ENCODE measurements at regions not wholly inside any gene's neighbourhood (a gene's known extent, or its start where the extent isn't known, plus 50 kb on each side); places are given as distances from the start of the nearest gene placed in this dataset.

DNA sequence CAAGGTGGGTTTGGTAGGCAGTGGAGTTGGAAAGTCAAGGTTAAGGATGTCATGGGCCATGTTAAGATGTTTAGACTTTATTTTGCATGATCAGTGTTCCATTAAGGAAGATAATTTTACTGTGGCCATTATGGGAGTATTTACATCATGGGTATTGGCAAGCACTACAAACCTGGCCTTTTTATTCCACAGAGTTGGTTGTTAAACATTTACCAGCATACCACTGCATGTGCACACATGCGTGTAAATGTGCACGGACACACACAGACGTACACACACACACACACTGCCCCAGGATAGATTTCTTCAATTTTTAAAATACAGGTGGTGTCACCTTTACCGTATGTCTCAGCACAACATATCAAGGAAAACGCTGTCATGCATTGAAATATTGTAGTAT lies 51.4 kb upstream of the ITGA6 start:
- DNase-seq (no peak), ATAC-seq (peak in 3 of 4 donors; percentile 31 to 58 (median 31)), FAIRE-seq (no peak)
- H3K9me3 ChIP-seq = no peaks in the 10 kb centered on the region
- TF ChIP-seq, protein P1, sequence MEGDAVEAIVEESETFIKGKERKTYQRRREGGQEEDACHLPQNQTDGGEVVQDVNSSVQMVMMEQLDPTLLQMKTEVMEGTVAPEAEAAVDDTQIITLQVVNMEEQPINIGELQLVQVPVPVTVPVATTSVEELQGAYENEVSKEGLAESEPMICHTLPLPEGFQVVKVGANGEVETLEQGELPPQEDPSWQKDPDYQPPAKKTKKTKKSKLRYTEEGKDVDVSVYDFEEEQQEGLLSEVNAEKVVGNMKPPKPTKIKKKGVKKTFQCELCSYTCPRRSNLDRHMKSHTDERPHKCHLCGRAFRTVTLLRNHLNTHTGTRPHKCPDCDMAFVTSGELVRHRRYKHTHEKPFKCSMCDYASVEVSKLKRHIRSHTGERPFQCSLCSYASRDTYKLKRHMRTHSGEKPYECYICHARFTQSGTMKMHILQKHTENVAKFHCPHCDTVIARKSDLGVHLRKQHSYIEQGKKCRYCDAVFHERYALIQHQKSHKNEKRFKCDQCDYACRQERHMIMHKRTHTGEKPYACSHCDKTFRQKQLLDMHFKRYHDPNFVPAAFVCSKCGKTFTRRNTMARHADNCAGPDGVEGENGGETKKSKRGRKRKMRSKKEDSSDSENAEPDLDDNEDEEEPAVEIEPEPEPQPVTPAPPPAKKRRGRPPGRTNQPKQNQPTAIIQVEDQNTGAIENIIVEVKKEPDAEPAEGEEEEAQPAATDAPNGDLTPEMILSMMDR (IDR thresholded peaks at IDR 0.05) = no peak
- peak overlapping the region in 3 of 4 donors; percentile 30 to 90 (median 87) for H3K27ac ChIP-seq
- peaks cover 32 to 47% (median 34%) of the 10 kb centered on the region in 3 donors for H3K4me1 ChIP-seq
- 34 to 48% methylated on average over 5 of the region's 5 CpGs for WGBS, 2 donors
- no peaks in the 10 kb centered on the region for H3K27me3 ChIP-seq
- no peaks in the 10 kb centered on the region for H3K36me3 ChIP-seq
- intact Hi-C loops (cut with DNase I) = no loop called here
- no peak overlapping the region for H3K4me3 ChIP-seq

DNA sequence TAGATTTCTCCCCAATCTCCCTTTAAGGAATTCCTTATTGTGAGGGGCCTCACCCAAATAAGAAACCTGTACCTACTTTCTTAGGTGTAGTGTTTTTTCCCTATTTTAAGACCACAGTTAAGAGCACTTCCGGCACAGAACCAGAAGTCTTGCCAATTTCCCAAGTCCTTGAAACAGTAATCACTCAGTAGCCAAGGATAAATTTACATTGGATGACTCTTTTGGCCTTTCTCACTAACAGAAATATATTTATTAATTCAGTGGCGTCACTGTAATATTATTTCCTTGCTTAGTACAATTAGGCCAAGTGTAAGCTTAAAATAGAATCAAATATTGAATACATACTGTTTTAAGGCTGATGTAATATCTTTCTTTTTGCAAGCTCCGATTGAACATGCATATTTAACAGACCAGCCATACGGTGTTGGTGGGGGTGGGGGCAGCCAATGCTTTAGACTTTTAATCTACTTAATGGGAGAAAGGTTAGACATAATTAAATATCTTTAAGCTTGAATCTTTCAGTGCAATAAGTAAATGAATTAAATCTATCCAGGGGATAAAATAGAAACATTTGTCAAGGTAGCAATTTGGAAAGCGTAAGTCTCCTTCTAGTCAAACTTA lies 50.8 kb upstream of the ITGA6 start:
- Histone ChIP-seq H3K4me1 (peaks cover 32 to 51% (median 34%) of the 10 kb centered on the region in 3 donors), H3K4me3 (no peak overlapping the region), H3K27me3 (no peaks in the 10 kb centered on the region), H3K9me3 (no peaks in the 10 kb centered on the region), H3K36me3 (no peaks in the 10 kb centered on the region), H3K27ac (peak overlapping the region in 3 of 4 donors; percentile 30 to 90 (median 87))
- TF ChIP-seq, protein P1 (IDR thresholded peaks at IDR 0.05) = no peak
- ATAC-seq (peak; percentile 58 to 71 (median 61)), FAIRE-seq (no peak), DNase-seq (peak in 2 of 6 donors; percentile 39 to 47)
- WGBS, 2 donors = 23 to 25% methylated on average over 5 of the region's 5 CpGs
- intact Hi-C loops (cut with DNase I) = no loop called here

DNA sequence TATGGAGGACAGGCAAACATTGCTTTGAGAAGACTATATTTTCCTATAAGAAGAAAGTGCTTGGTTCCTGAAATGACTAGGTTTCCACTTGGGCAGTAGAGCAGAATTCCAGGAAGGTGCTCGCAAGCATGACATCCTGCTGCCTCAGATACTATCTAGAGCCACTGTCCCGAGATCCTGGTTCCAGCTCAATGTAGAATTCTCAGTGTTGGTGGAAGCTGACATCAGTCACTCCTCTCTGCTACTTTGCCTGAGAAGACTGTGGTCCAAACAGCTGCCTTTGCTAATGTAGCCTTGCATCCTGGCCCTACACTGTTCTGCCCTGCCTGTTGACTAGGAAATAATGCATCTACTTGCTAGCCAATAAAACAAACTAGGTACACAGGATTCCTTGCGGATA lies 50.0 kb upstream of the ITGA6 start:
- Histone ChIP-seq H3K36me3 (no peaks in the 10 kb centered on the region), H3K9me3 (no peaks in the 10 kb centered on the region), H3K4me3 (no peak overlapping the region), H3K27ac (peak overlapping the region in 2 of 4 donors; percentile 87 to 90), H3K4me1 (peaks cover 32 to 51% (median 34%) of the 10 kb centered on the region in 3 donors), H3K27me3 (no peaks in the 10 kb centered on the region)
- FAIRE-seq = no peak
- no peak for DNase-seq
- TF ChIP-seq, protein P1 (IDR thresholded peaks at IDR 0.05) = no peak
- WGBS, 2 donors = 84 to 86% methylated on average over 3 of the region's 3 CpGs
- intact Hi-C loops (cut with DNase I) = no loop called here
- no peak for ATAC-seq
